ENCODE measurements at regions not wholly inside any gene's neighbourhood (a gene's known extent, or its start where the extent isn't known, plus 50 kb on each side); places are given as distances from the start of the nearest gene placed in this dataset.

GRCh38 chr14:22265319-22266141, 323.5 kb downstream of the DAD1 start:
- in situ Hi-C loops (cut with HindIII; ENCODE audit: low pct_unique_long_range_greater_than_20kb, low sequenced_read_pairs) (no loop called here), intact Hi-C loops (cut with micrococcal nuclease; ENCODE audit: unreplicated experiment) (no loop called here)
- H3K27me3 ChIP-seq (ENCODE audit: control insufficient read depth, insufficient read depth, low read length), result no peaks in the 10 kb centered on the region
- DNase-seq (ENCODE audit: low read depth, low spot score), result no peak
- ATAC-seq, result no peak
- no peak for TF ChIP-seq POLR2AphosphoS5 (IDR thresholded peaks at IDR 0.05; ENCODE audit: low read depth, low read length)
- TF ChIP-seq CTCF (IDR thresholded peaks at IDR 0.05), result no peak
- no peak for TF ChIP-seq TCF7L2 (IDR thresholded peaks at IDR 0.05; ENCODE audit: low read depth, low read length)
- no peak for TF ChIP-seq REST (IDR thresholded peaks at IDR 0.05; ENCODE audit: insufficient read depth in 1 of 2, low read depth in 2 of 2, low read length in 1 of 2)
- TF ChIP-seq SIN3A (IDR thresholded peaks at IDR 0.05; ENCODE audit: borderline replicate concordance, insufficient read depth, low read depth, low read length), result no peak
- no peak overlapping the region for H3K27ac ChIP-seq (ENCODE audit: low read length)
- no peaks in the 10 kb centered on the region for H3K36me3 ChIP-seq (ENCODE audit: control insufficient read depth, insufficient read depth, low read length)
- H3K4me1 ChIP-seq (ENCODE audit: control insufficient read depth, insufficient read depth, low read length), result no peaks in the 10 kb centered on the region
- ChIA-PET CTCF (interaction anchor here (0.6 kb wide), 1 partner anchor 76 kb away, joined by 5 read pairs; no protein-coding TSS in a partner anchor), POLR2A (no interaction called here)
- H3K9me3 ChIP-seq (ENCODE audit: control insufficient read depth, insufficient read depth, low read depth, low read length), result no peaks in the 10 kb centered on the region
- no TSS peak for BruUV-seq (replicated peaks)
- no peak overlapping the region for H3K4me3 ChIP-seq (ENCODE audit: low read depth in 2 of 2, low read length in 2 of 2)

- in situ Hi-C loops (cut with HindIII; ENCODE audit: low pct_unique_long_range_greater_than_20kb, low sequenced_read_pairs), result no loop called here
Observed at GRCh38 chr14:22264759-22265158, 324.3 kb downstream of the DAD1 start.

More at GRCh38 chr14:22264759-22265158, 324.3 kb downstream of the DAD1 start:
- no peaks in the 10 kb centered on the region for H3K9me3 ChIP-seq (ENCODE audit: control insufficient read depth, insufficient read depth, low read depth, low read length)
- POLR2A ChIA-PET, result no interaction called here
- no peaks in the 10 kb centered on the region for H3K27me3 ChIP-seq (ENCODE audit: control insufficient read depth, insufficient read depth, low read length)
- ATAC-seq (no peak), DNase-seq (ENCODE audit: low read depth, low spot score) (no peak)
- BruUV-seq (replicated peaks), result no TSS peak
- intact Hi-C loops (cut with micrococcal nuclease; ENCODE audit: unreplicated experiment), result no loop called here
- TF ChIP-seq TCF7L2 (IDR thresholded peaks at IDR 0.05; ENCODE audit: low read depth, low read length), result no peak
- no peak for TF ChIP-seq POLR2AphosphoS5 (IDR thresholded peaks at IDR 0.05; ENCODE audit: low read depth, low read length)
- no peak for TF ChIP-seq REST (IDR thresholded peaks at IDR 0.05; ENCODE audit: insufficient read depth in 1 of 2, low read depth in 2 of 2, low read length in 1 of 2)
- no peak for TF ChIP-seq CTCF (IDR thresholded peaks at IDR 0.05)
- TF ChIP-seq SIN3A (IDR thresholded peaks at IDR 0.05; ENCODE audit: borderline replicate concordance, insufficient read depth, low read depth, low read length), result no peak
- H3K4me3 ChIP-seq (ENCODE audit: low read depth in 2 of 2, low read length in 2 of 2), result no peak overlapping the region
- H3K36me3 ChIP-seq (ENCODE audit: control insufficient read depth, insufficient read depth, low read length), result no peaks in the 10 kb centered on the region
- CTCF ChIA-PET, result interaction anchor here (0.6 kb wide), 1 partner anchor 76 kb away, joined by 5 read pairs; no protein-coding TSS in a partner anchor
- no peaks in the 10 kb centered on the region for H3K4me1 ChIP-seq (ENCODE audit: control insufficient read depth, insufficient read depth, low read length)
- no peak overlapping the region for H3K27ac ChIP-seq (ENCODE audit: low read length)
